ENCODE measurements at regions not wholly inside any gene's neighbourhood (a gene's known extent, or its start where the extent isn't known, plus 50 kb on each side); places are given as distances from the start of the nearest gene placed in this dataset.

- no peak for TF ChIP-seq KDM4A (IDR thresholded peaks at IDR 0.05; ENCODE audit: low read depth, low read length, severe bottlenecking)
- TF ChIP-seq SRF (IDR thresholded peaks at IDR 0.05; ENCODE audit: low read depth, low read length) = no peak
- no peak for TF ChIP-seq CREB1 (IDR thresholded peaks at IDR 0.05)
- no peak for TF ChIP-seq TCF12 (IDR thresholded peaks at IDR 0.05; ENCODE audit: low read depth, low read length)
- TF ChIP-seq, protein P1, sequence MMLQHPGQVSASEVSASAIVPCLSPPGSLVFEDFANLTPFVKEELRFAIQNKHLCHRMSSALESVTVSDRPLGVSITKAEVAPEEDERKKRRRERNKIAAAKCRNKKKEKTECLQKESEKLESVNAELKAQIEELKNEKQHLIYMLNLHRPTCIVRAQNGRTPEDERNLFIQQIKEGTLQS (IDR thresholded peaks at IDR 0.05; ENCODE audit: insufficient read depth, low read depth, low read length) = no peak
These were observed 506.6 kb downstream of the NR4A2 start for GRCh38 chr2:155825876-155826275.

Data from H1 (cell line).